ENCODE measurements at regions not wholly inside any gene's neighbourhood (a gene's known extent, or its start where the extent isn't known, plus 50 kb on each side); places are given as distances from the start of the nearest gene placed in this dataset.

- TF ChIP-seq EZH2 (IDR thresholded peaks at IDR 0.05; ENCODE audit: insufficient read depth, low read length): no peak
- no peak for TF ChIP-seq CTCF (IDR thresholded peaks at IDR 0.05; ENCODE audit: insufficient read depth, low read depth, low read length)
- Mint-ChIP-seq H3K36me3 (ENCODE audit: low read depth, unreplicated experiment) (no peaks in the 10 kb centered on the region), H3K4me3 (ENCODE audit: unreplicated experiment) (no peak overlapping the region), H3K27ac (ENCODE audit: unreplicated experiment) (no peak overlapping the region), H3K9me3 (ENCODE audit: unreplicated experiment) (no peaks in the 10 kb centered on the region), H3K4me1 (ENCODE audit: low read depth, unreplicated experiment) (no peaks in the 10 kb centered on the region), H3K27me3 (ENCODE audit: low read depth, unreplicated experiment) (no peaks in the 10 kb centered on the region)
- H4K20me1 ChIP-seq (ENCODE audit: insufficient read depth, low read length): no peaks in the 10 kb centered on the region
- no peaks in the 10 kb centered on the region for H3K9me3 ChIP-seq (ENCODE audit: insufficient read depth, low read depth, low read length)
- no peak for DNase-seq (ENCODE audit: low read depth)
- H3K27ac ChIP-seq (ENCODE audit: low read depth, low read length): no peak overlapping the region
- no peak overlapping the region for H3K4me2 ChIP-seq (ENCODE audit: low read length)
- no peak overlapping the region for H2AFZ ChIP-seq (ENCODE audit: low read depth, low read length)
- no peaks in the 10 kb centered on the region for H3K4me1 ChIP-seq (ENCODE audit: insufficient read depth, low read length)
- H3K27me3 ChIP-seq (ENCODE audit: insufficient read depth, low read length): no peaks in the 10 kb centered on the region
- H3K4me3 ChIP-seq (ENCODE audit: insufficient read depth, low read depth, low read length): no peak overlapping the region
- no peak overlapping the region for H3K9ac ChIP-seq (ENCODE audit: low read length)
- no peak for FAIRE-seq
- H3K79me2 ChIP-seq (ENCODE audit: insufficient read depth, low read length): no peaks in the 10 kb centered on the region
- no peaks in the 10 kb centered on the region for H3K36me3 ChIP-seq (ENCODE audit: insufficient read depth, low read length)
These were observed 804.3 kb downstream of the KCNJ3 start for GRCh38 chr2:155502766-155503165.

GRCh38 chr2:155498106-155498505 is 799.6 kb downstream of the KCNJ3 start:
- Histone ChIP-seq H3K27ac (ENCODE audit: low read depth, low read length) (no peak overlapping the region), H4K20me1 (ENCODE audit: insufficient read depth, low read length) (no peaks in the 10 kb centered on the region), H3K9me3 (ENCODE audit: insufficient read depth, low read depth, low read length) (no peaks in the 10 kb centered on the region), H2AFZ (ENCODE audit: low read depth, low read length) (no peak overlapping the region), H3K36me3 (ENCODE audit: insufficient read depth, low read length) (no peaks in the 10 kb centered on the region), H3K9ac (ENCODE audit: low read length) (no peak overlapping the region), H3K79me2 (ENCODE audit: insufficient read depth, low read length) (no peaks in the 10 kb centered on the region), H3K27me3 (ENCODE audit: insufficient read depth, low read length) (no peaks in the 10 kb centered on the region), H3K4me1 (ENCODE audit: insufficient read depth, low read length) (no peaks in the 10 kb centered on the region), H3K4me3 (ENCODE audit: insufficient read depth, low read depth, low read length) (no peak overlapping the region), H3K4me2 (ENCODE audit: low read length) (no peak overlapping the region)
- Mint-ChIP-seq H3K36me3 (ENCODE audit: low read depth, unreplicated experiment) (no peaks in the 10 kb centered on the region), H3K4me1 (ENCODE audit: low read depth, unreplicated experiment) (no peaks in the 10 kb centered on the region), H3K4me3 (ENCODE audit: unreplicated experiment) (no peak overlapping the region), H3K27ac (ENCODE audit: unreplicated experiment) (no peak overlapping the region), H3K27me3 (ENCODE audit: low read depth, unreplicated experiment) (no peaks in the 10 kb centered on the region), H3K9me3 (ENCODE audit: unreplicated experiment) (no peaks in the 10 kb centered on the region)
- FAIRE-seq (no peak), DNase-seq (ENCODE audit: low read depth) (no peak)
- TF ChIP-seq CTCF (IDR thresholded peaks at IDR 0.05; ENCODE audit: insufficient read depth, low read depth, low read length) (no peak), EZH2 (IDR thresholded peaks at IDR 0.05; ENCODE audit: insufficient read depth, low read length) (no peak)

GRCh38 chr2:155494744-155495143 is 796.2 kb downstream of the KCNJ3 start:
- Mint-ChIP-seq H3K27me3 (ENCODE audit: low read depth, unreplicated experiment) (no peaks in the 10 kb centered on the region), H3K9me3 (ENCODE audit: unreplicated experiment) (no peaks in the 10 kb centered on the region), H3K27ac (ENCODE audit: unreplicated experiment) (no peak overlapping the region), H3K4me1 (ENCODE audit: low read depth, unreplicated experiment) (no peaks in the 10 kb centered on the region), H3K36me3 (ENCODE audit: low read depth, unreplicated experiment) (no peaks in the 10 kb centered on the region), H3K4me3 (ENCODE audit: unreplicated experiment) (no peak overlapping the region)
- Histone ChIP-seq H3K9me3 (ENCODE audit: insufficient read depth, low read depth, low read length) (no peaks in the 10 kb centered on the region), H3K79me2 (ENCODE audit: insufficient read depth, low read length) (no peaks in the 10 kb centered on the region), H3K27me3 (ENCODE audit: insufficient read depth, low read length) (no peaks in the 10 kb centered on the region), H3K4me2 (ENCODE audit: low read length) (no peak overlapping the region), H3K4me1 (ENCODE audit: insufficient read depth, low read length) (no peaks in the 10 kb centered on the region), H3K4me3 (ENCODE audit: insufficient read depth, low read depth, low read length) (no peak overlapping the region), H2AFZ (ENCODE audit: low read depth, low read length) (no peak overlapping the region), H3K9ac (ENCODE audit: low read length) (no peak overlapping the region), H3K27ac (ENCODE audit: low read depth, low read length) (no peak overlapping the region), H4K20me1 (ENCODE audit: insufficient read depth, low read length) (no peaks in the 10 kb centered on the region), H3K36me3 (ENCODE audit: insufficient read depth, low read length) (no peaks in the 10 kb centered on the region)
- FAIRE-seq: no peak
- no peak for TF ChIP-seq EZH2 (IDR thresholded peaks at IDR 0.05; ENCODE audit: insufficient read depth, low read length)
- TF ChIP-seq CTCF (IDR thresholded peaks at IDR 0.05; ENCODE audit: insufficient read depth, low read depth, low read length): no peak
- no peak for DNase-seq (ENCODE audit: low read depth)

Measured in astrocyte (in vitro differentiated cells and primary cell).